Ishikawa (cell line): ENCODE measurements at regions not wholly inside any gene's neighbourhood (a gene's known extent, or its start where the extent isn't known, plus 50 kb on each side); places are given as distances from the start of the nearest gene placed in this dataset.

Experiments used
- TAF1 ChIP-seq: IDR thresholded peaks from 2 replicates; pipeline ENCODE4 v1.6.1; 2012; ENCODE audit warnings: low read depth, mild to moderate bottlenecking
- YY1 ChIP-seq: IDR thresholded peaks from 2 replicates; pipeline ENCODE4 v1.6.1; 2012; ENCODE audit warnings: low read depth
- TF ChIP-seq, protein P1 (sequence below): IDR thresholded peaks from 2 replicates; pipeline ENCODE4 v1.6.1; 2012

- TF ChIP-seq YY1 = no peak
- no peak for TF ChIP-seq TAF1
- TF ChIP-seq, protein P1, sequence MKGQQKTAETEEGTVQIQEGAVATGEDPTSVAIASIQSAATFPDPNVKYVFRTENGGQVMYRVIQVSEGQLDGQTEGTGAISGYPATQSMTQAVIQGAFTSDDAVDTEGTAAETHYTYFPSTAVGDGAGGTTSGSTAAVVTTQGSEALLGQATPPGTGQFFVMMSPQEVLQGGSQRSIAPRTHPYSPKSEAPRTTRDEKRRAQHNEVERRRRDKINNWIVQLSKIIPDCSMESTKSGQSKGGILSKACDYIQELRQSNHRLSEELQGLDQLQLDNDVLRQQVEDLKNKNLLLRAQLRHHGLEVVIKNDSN = no peak
These were observed 461.1 kb downstream of the LPIN1 start for GRCh38 chr2:12207491-12207890.
